ENCODE measurements at regions not wholly inside any gene's neighbourhood (a gene's known extent, or its start where the extent isn't known, plus 50 kb on each side); places are given as distances from the start of the nearest gene placed in this dataset.
"Not testable (repeated sequence)": the region's sequence is repeated elsewhere in the genome, so short reads cannot be mapped to it uniquely, and the experiment has no call there.

DNA sequence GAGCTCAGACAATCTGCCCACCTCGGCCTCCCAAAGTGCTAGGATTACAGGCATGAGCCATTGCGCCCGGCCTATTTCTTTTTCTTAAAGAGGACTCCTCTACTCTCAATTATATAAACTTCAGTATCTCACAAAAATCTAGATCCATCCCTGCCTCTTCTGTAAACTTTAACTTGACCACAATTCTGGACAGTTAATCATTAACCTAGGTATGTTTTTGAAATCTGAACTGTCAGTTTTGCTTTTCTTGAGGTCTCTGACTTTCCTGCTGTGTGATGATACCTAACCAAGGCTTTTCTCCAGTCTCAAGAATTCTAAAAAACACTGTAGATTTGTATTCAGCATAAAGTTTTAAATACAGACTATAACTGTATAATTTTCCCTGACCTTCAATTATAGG lies 388.2 kb upstream of the SYNCRIP start:
- no peak for DNase-seq

DNA sequence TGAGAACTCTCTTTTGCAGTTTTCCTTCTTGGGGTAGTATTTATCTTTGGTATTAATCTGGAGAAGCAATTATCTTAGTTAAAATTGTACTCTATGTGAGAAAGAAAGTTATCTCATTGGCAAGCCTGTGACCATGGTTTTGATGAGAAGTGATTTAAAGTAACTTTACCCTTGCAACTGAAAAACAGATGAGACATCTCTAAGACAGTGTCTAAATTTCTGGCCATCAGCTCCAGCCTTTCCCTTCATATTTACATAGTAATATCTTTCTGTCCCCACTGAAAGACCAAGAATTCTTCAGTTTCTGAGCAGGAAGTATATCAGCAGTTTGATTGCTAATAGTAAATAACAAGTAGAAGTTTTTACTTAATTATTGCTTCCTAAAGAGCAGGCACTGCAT lies 386.1 kb upstream of the SYNCRIP start:
- no peak for DNase-seq

DNA sequence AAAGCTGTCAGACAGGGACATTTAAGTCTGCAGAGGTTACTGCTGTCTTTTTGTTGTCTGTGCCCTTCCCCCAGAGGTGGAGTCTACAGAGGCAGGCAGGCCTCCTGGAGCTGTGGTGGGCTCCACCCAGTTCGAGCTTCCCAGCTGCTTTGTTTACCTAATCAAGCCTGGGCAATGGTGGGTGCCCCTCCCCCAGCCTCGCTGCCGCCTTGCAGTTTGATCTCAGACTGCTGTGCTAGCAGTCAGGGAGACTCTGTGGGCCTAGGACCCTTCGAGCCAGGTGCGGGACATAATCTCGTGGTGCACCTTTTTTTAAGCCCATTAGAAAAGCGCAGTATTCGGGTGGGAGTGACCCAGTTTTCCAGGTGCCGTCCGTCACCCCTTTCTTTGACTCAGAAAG lies 384.2 kb upstream of the SYNCRIP start:
- not testable (repeated sequence) for DNase-seq

DNA sequence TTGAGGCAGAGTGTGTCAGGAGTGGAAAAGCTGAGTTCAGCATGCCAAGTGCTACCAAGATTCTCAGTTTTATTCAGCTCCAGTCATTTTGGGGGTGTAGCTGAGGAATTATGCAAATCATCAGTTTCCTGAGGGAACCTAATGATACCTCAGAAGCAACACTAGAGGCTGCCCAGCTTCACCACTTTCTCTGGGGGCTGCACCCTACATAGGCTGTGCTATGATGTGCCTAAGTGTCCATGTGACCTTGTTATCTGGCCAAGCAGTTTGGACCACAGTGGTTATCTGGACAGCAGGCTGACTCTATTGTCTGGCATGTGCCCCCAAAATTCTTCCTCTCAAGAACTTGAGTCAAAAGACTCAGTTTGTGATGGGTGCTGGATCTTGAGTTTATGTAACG lies 374.6 kb upstream of the SYNCRIP start:
- DNase-seq = no peak

DNA sequence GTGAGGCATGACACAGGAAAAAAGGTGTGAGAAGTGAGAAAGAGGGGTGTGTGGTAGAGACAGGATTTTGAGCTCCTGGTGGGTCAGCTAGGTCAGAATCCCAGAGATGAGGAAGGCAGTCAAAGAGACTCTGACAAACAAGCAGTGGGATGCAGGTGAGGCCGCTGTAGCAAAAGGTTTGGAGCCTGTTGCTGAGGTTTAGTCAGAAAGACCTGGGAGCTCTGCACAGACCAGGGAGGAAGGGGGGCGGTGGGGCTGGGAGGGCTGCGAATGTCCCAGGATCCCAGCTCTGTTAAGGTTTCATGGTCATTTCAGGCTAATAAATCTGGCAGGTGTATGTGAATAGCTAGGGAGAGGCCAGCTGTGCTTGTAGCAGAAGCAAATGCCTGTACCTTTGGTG lies 373.9 kb upstream of the SYNCRIP start:
- no peak for DNase-seq

DNA sequence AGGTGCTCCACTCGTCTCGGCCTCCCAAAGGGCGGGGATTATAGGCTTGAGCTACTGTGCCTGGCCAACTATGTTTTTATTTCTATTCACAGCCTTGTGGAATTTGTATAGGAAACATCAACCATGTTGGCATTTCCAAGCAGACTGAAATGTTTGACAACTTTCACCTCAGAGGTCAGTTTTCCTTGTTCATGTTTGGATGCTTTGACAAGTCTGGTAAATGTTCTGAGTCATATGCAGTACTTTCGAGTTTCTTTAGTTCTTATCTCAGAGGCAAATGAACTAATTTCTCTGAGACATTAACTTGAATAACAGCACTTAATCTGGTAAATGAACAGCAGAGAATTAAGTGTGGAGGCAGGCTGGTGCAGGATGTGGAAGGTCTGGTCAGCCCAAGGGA lies 373.4 kb upstream of the SYNCRIP start:
- DNase-seq = no peak

DNA sequence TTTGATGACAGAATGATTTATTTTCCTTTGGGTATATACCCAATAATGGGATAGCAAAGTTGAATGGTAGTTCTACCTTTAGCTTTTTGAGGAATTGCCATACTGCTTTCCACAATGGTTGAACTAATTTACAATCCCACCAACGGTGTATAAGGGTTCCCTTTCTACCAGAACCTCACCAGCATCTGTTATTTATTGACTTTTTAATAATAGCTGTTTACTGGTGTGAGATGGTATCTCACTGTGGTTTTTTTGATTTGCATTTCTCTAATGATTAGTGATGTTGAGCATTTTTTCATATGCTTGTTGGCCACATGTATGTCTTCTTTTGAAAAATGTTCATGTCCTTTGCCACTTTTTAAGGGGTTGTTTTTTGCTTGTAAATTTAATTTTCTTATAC lies 370.3 kb upstream of the SYNCRIP start:
- DNase-seq = not testable (repeated sequence)

DNA sequence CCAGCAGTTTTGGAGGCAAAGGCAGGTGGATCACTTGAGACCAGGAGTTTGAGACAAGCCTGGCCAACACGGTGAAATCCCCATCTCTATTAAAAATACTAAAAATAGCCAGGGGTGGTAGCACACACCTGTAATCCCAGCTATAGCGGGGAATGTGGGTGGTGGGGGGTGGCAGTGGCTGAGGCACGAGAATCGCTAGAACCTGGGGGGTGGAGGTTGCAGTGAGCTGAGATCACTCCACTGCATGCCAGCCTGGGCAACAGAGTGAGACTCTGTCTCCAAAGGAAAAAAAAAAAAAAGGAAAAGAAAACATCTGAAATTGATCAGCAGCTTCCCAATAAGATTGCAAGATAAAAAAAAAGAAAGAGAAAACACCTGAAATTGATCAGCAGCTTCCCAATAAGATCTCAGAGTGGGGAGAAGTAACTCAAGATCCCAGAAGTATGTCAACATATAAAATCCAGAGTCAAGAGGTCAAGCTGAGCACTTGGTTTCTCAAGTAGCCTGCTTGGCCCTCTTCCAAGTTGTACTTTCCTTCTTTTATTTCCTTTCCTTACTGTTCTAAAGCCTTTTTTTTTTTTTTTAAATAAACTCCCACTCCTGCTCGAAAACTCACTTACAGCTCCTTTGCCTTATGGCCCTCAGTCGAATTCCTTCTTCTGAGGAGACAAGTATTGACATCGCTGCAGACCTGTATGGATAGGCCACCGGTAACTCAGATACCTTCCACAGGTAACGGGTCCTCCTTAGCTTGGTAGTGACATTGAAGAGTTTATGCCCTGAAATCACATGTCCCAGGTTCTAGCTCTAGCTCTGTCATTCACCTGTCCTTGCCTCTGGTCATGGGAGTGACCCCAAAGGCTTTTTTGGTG lies 368.5 kb upstream of the SYNCRIP start:
- DNase-seq = no peak

DNA sequence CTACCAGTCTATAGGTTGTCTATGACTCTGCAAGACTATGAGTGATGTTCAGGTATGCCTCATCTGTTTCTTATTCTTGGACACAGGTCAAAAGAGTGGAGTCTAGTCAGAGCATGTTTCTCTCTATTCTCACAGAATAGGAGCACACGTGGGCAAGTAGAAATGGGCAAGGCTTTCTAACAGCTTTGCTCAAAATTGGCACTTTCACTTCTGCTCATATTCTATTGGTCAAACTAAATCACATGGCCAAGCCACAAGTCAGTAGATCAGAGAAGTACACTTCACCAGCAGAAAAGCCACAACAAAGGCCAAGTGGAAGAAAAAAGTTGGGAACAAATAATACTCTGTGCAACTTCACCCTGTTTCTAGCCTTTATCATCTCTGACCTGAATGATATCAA lies 354.5 kb upstream of the SYNCRIP start:
- DNase-seq = no peak

DNA sequence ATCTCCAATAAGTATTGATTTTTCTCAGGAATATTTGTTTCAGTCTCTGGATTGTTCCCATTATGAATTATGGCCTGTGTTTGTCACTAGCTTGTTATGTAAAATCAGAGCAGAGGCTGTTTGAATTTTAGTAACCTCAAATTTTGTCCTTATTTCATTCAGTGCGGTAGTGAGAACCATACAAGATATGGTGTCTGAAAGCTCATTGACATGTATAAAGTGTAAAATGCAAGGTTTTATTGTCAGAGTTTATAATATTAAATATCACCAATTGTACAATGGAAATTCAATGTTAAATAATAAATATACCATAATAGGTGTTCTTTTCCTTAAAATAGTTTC lies 353.3 kb upstream of the SYNCRIP start:
- DNase-seq = no peak

DNA sequence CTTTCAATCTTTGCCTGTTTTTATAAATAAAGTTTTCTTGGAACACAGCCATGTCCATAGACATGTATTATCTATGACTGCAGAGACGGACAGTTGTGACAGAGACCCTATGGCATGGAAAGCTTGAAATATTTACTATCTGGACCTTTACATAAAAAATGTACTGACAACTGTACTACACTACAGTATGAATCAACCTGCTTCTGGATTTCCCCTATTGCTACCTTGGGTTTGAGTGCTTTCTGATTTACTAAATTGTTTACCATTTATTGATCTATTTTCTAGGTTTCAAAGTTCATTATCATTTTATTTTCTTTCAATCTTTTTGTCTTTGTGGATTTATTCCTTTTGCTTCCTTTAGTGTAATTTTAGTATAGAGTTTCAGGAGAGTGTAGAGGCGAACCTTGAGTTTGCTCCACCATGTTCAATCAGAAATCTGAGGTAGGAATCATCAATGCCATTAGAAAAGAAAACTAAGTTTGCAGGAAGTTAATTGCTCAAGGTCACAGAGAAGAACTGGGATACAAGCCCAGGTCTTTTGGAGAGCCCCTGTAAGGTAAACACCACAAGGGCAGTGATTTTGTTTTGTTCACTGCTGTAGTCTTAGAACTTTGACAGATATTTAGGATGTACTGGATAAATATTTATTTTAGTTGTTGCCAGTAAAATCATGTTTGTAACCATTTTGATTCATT lies 352.8 kb upstream of the SYNCRIP start:
- DNase-seq = no peak

DNA sequence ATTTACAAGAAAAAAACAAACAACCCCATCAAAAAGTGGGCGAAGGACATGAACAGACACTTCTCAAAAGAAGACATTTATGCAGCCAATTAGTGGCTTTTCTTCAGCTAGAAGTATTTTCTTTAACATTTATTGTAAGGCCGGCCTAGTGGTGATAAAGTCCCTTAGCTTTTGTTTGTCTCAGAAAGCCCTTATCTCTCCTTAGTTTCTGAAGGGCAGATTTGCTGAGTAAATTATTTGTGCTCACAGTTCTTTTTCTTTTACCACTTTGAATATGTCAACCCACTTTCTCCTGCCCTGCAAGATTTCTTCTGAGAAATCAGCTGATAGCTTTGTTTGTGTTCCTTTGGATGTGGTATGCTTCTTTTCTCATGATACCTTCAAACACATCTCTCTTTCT lies 344.0 kb upstream of the SYNCRIP start:
- DNase-seq = no peak

DNA sequence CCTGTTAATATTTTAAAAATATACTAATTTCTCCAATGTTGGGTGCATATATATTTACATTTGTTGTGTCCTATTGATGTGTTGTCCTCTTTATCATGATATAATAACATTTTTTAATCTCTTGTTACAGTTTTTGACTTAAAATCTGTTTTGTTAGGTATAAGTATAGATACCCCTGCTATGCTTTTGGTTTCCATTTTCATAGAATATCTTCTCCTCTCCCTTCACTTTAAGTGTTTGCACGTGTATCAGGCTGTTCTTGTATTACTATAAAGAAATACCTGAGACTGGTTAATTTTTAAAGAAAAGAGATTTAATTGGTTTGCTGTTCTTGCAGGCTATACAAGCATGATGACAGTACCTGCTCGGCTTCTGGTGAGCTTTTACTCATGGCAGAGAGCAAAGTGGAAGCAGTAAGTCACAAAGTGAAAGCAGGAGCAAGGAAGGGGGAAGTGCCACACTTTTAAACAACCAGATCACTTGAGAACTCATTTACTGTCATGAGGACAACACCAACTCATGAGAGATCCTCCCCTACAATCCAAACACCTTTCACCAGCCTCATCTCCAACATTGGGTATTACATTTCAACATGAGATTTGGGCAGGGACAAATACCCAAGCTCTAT lies 340.5 kb upstream of the SYNCRIP start:
- DNase-seq = no peak

DNA sequence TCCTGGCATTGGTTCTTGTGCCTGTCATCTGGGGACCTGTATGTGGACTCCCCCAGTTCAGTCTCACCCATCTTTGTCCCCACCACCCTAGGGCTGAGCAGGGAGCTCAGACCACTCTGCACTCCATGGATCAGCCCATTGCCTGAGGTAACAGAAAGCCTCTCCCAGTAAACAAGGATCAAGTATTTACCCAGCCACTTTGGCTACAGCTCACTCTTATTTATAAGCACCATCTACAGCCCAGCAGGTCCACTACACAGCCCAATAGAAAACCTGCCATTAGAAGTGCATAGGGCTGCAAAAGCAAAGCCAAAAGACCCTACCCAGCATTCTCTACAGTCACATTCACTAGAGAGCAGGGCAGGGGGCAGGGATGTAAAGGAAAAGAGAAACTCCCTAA lies 335.0 kb upstream of the SYNCRIP start:
- no peak for DNase-seq

DNA sequence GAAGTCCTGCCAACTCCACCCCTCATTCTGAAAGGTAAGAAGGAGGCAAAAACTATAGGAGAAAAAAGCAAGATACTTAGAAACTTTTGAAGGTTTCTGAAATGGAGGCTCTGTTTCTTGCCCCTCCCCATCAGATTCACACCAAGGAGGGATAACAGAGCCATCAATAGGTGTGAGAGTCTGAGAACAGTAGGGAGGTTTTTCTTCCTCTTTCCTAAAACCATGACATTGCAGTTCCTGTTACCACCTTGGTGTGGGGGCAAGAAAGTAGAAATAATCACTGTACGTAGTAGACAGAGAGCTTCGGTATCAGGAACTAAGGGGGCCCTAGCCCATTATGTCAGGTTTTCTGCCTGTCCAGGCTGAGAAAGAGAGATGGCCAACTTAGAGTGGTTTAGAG lies 333.3 kb upstream of the SYNCRIP start:
- no peak for DNase-seq

DNA sequence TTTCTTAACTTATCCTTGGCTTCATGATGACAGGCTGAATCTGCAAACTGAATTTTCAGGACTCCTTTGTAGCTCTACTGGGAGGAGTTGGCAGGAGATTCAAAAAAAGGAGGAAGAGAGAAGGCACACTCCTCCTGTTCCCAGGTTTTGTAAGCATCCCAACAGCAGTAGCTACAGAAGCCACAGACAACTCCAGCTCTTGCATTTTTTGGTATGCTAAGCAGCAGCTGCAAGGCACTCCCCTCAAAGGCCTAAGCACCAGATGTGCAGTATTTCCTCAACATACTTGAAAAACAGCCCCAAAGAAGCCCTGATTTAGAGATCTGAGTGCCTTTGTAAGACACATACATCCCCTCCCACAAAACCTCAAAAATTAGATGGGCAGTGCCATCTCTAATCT lies 328.6 kb upstream of the SYNCRIP start:
- no peak for DNase-seq

DNA sequence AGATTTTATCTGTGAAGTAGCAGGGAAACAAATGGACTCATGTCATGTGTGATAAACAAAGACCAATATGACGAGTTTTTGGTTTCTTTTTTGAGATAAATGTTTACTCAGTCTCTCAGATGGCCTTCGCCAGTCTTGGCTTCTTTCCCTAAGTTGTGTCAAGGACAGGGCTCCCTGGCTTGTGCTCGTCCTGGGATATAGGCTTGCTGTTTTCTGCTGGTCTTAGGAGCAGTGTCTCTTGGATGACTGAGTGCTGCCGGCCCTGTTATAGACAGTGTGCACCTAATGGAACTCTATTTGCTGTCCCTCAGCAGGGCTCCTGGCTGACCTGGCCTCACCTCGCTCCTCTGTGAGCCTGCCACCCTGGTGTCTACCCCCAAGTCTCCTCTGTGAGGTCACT lies 324.1 kb upstream of the SYNCRIP start:
- DNase-seq = no peak

DNA sequence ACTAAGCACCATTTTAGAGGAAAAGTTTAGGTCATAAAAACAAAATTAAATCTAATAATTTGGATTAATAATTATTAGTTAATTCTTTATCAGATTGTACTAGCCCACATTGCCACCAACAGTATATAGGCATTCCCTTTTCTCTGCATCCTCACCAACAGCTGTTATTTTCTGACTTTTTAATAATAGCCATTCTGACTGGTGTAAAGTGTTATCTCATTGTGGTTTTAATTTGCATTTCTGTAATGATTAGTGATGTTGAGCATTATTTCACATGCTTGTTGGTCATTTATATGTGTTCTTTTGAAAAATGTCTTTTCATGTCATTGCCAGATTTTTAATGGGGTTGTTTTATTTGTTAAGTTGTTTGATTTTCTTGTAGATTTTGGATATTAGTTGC lies 319.1 kb upstream of the SYNCRIP start:
- DNase-seq = no peak

DNA sequence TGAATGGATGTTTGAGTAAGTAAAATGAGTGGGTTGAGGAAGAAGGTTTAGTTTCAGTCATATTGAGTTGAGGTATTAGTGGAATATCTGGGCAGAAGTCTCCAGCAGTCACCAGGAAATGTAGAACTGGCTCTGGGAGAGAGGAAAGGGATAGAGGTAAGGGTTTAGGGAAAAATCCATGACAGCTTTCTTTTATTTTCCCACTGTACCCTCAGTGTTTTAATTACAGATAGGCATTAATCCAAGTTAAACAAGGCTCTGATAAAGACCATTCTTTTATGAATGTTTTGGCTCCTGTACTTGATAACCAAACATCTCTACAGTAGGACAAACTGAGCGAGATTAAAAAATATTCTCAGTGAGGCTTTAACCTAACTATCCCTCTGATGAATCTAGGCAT lies 318.4 kb upstream of the SYNCRIP start:
- no peak for DNase-seq

DNA sequence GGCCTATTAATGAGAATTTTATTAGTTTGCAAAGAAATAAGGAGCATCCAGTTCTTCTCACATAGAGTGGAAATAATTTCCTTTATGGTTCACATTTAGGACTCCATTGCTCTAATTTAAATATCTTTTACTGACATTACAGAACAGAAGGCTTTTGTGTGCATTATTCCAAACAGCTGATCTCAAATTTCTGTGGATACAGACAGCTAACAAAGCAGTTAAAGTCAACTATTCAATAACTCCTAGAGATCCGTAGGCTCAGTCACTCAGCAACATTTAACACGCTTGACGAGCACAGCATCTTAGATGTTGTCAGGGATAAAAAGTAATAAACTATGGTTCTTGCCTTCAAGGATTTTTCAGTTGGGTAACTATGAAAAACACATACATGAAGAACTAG lies 305.8 kb upstream of the SYNCRIP start:
- no peak for DNase-seq

DNA sequence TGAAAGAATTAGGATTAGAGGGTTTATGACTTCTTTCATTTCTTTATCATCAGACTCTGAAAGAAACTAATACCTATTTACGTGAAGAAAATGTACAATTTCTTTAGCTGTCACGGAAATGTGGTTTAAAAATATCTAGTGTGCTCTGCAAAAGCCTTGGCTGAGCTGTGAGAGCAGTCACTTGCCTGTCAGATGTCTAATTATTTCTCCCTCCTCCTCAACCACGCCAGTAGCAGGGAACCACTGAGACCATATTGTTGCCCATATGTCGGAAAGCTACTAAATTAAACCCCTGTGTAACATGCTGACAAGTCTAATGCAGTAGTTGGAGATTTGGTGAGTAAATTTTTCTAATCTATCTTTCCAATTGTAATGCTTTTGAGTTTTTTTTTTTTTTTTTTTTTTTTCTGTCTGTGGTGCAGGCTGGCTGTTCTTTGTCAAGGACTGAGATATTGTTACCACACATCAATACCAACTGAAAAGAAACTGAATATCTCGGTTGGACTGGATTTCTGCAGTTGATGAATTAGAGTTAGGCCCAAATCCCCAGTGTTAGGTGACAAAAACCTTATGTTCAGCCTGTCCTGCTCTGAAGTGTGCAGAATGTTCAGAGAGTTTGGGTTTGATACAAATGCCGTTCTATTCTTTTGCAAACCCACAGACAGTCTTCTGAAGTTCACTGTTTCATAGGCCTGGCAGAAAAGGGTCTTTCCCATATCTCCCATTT lies 302.9 kb upstream of the SYNCRIP start:
- DNase-seq = no peak

DNA sequence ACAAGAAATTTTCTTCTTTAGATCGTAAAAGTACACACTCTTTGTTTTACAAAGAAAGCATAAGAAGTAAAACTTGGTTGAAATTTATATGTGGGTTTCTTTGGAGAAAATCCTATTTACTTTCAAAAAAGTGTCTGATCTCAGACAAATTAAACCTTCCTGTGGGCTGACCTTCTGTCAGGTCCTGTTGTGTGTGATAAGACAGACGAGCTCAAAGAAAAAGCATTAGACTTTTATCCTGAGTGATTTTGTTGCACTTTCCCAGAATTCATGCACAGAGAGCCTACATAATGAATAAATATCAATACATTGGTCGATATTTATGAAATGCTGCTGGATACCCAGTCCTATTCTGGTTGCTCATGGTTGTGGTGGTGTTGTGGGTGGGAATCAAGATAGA lies 302.1 kb upstream of the SYNCRIP start:
- DNase-seq = no peak

DNA sequence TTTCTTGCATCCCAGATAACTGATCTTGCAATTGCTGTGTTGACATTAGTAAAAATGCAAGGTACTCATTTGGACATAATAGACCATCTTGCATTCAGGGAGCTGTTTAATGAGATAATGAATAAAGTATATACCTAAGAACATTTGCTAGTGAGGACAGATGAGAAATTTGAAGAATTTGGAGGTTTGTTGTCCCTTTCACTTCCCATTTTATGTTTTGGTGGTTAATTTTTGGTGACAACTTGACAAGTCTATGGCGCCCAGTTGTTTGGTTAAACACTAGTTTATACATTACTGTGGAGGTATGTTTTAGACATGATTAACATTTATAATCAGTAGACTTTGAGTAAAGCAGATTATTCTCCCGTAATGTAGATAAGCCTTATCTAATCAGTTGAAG lies 300.2 kb upstream of the SYNCRIP start:
- DNase-seq = no peak

DNA sequence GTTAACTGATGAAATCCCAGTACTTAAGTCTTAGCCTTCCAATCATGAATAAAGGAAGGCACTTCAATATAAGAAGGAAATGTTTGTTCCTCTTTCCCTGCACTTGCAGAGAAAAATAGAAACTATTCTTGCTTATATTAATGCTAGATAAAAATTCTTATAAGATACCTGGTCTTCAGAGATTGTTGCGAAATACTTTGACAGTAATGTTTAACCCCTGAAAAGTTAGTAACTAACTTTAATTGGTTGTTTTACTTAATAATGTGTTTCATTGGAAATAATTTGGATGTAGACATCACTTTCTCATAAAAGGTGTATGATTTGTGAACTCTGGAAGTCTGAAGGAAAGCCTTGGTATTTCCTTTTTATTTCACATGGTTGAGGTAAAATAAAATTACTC lies 294.2 kb upstream of the SYNCRIP start:
- DNase-seq = no peak

All from SHP77 treated with DMSO at 0.1 percent for 48 hours (cell line).